GM19035 (cell line): ENCODE measurements at regions not wholly inside any gene's neighbourhood (a gene's known extent, or its start where the extent isn't known, plus 50 kb on each side); places are given as distances from the start of the nearest gene placed in this dataset.

Experiments
- ATAC-seq: cut with Tn5 transposase; IDR thresholded peaks from one replicate; pipeline ENCODE4 v1.9.1; 2021; ENCODE audit not compliant: unreplicated experiment

DNA sequence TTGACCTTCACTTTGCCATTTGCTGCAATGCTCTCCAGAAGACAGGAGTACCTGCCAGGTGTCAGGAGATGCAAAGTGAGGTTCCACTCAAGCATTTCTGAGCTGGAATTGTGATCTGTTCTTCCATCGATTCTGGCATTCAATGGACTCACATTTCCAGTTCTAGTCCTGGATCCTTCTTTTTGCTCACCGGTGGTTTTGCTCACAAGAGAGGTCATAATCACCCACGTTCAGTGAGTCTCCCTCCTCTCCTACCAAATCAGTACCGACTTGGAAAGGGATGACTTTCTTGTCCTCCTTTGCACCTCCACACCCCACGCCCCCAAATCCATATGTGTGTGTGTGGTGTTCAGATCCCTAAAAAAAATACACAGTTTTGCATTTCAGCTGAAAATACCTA lies 206.7 kb upstream of the IGF1R start:
- ATAC-seq, result no peak

DNA sequence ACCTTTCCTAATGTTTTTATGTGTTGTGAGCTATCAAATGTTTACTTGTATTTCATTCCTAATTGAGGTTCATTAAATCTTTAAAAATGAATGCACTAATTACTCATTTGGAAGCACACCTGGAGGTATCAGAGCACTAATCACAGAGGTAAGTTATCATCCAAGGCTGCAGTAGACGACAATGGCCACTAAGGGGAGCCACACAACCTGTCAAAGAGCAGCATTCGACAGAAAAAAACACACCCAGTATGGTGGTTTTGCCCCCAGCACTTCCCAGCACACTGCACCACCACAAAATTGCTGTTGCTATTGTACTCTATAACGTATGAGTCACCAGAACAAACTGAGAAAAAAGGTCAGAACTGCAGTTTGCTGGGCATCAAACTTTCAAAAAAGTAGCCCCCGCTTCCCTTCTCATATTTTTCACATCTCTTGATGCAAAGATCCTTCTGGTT lies 205.9 kb upstream of the IGF1R start:
- ATAC-seq, result peak; percentile 72

DNA sequence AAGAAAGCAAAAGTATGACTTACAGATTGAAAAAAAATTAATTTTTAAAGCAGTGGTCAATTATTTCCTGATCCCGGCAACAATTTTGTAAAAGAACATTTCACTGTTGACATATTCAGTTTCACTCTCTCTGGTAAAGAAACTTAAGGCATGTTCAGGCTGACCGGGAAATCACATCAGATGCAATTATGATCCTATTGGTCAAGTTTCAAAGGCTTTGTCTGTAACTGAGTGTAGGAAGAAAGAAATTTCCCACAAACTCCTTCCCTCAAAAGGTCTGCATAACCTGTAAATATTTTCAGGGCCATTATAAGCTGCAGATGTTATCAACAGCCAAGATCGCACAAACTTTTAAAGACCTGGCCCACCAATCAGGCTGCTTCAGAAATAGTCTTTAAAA lies 205.4 kb upstream of the IGF1R start:
- no peak for ATAC-seq

DNA sequence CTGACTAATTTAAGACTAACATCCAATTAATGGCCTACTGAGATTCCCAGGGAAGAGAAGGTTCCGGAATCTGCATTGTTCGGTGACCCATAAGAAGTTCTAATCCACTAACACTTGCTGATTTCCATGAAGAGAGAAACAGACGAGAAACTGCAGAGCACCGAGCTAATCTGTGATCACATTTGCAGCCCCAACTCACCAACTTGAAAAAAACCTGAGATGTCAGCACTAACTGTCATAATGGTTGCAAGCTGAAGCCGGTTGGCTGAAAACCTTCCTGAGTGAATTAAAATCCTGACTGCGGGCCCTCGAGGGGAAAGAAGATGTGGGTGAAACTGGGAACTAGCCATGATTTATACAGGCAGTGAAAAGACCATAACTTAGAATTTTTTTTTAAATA lies 204.8 kb upstream of the IGF1R start:
- ATAC-seq, result no peak

DNA sequence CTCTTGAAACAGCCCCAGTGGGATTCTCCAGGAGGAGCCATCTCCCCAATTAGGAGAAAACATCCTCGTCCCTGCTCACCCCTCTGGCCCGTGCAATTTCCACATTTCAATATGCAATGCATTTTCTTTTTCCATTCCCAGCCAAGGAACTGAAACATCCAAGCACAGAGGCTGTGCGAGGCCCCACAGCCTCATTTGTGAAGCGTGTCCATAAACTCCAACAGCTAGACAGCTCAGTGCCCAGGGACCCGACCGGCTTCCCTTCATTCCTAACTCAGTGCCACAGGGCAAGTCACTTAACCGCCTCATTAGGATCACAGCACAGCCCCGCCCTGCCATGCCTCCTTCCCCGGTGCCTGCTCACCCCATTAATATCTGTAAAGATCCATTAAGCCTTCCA lies 204.2 kb upstream of the IGF1R start:
- ATAC-seq, result no peak

DNA sequence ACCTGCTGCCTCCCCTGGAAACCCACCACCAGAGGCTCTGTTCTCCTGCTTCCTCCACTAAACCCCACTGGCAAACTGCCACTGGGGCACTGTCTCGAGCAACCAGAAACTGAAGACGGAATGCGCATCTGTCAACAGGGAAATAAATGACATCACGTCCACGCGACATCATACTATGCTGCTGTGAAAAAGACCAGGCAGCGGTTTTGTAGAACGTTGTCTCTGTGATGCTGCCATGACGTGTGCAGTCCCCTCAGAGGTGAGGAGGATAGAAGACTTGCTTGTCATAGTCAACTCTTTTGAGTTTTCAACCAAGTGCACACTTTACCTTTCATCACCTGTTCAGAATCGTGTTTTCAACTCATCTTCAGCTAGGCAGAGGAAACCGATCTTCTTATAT lies 203.0 kb upstream of the IGF1R start:
- no peak for ATAC-seq

DNA sequence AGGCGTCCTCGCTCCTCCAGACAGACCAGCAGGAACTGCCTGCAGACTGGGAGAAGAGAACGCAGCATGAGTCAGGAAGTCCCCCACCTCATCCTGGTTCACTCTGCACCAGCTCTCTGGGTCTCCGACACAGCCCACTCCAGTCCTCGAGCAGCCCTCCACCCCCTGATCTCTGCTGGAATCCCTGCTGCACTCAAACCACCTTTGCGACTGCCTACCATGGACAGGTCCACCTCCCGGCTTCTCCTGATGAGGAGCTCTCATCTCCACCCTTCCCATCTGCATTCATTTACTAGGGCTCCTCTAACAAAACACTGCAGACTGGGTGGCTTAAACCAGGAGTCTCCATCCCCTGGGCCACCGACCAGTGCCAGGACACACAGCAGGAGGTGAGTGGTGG lies 202.3 kb upstream of the IGF1R start:
- no peak for ATAC-seq

DNA sequence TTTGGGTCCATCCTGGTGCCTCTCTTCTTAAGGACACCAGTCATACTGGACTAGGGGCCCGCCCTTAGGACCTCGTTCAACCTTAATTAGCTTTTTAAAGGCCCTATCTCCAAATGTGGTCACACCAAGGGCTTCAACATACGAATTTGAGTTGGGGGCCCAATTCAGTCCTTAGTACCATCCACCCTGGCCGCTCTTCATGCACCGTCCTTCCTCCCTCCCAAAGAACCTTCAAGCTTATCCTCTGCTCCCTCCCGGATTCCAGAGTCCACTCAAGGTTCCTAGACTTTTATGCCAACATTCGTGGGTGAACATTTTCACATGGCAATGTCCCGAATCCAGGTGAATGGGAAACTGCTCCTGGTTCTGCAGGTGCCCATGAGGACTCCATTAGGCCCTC lies 201.3 kb upstream of the IGF1R start:
- no peak for ATAC-seq

DNA sequence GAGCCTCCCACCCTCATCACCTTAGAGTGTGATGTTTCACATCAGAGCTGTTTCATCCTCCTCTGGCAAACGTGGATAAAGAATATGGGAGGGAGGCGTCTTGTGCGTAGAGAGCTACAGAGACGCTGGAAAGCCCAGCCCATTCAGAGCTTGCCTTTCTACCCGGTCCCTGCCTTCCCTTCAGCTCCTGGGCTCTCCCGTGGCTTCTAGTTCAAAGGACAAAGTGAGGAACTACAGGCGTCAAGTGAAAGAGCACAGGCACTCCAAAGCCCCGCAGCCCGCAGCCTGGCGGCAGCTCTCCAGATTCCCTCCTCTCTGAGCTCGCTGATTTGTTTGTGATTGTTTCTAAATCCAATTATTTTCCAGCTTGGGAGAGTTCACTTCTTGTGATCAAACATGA lies 197.1 kb upstream of the IGF1R start:
- ATAC-seq, result no peak

DNA sequence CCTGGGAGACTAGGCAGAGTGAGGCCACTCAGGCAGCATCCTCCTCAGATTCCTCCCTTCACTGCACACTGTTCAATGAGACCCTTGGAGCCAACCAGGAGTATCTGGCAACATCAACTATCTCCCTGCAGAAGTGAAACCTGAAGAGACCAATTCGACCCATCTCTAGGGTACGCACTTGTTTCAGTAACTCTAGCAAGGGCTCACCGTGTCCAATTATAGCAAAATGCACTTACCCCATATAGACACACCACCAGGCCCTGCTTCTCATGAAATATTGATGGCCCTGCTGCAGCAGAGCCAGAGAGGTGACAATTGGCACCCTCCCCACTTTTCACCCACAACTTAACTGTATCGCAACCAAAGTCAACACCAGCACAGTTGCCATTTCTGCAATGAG lies 196.1 kb upstream of the IGF1R start:
- ATAC-seq, result no peak

DNA sequence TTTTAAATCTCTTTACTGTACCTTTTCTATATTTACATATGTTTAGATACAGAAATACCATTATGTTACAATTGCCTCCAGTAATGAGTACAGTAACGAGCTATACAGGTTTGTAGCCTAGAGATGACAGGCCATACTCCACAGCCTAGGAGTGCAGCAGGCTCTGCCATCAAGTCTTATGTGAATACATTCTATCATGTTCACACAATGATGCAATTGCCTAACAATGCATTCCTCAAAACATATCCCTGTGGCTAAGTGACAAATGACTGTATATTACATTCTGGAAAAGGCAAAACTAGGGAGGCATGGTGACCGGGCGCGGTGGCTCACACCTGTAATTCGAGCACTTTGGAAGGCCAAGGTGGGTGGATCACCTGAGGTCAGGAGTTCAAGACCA lies 192.4 kb upstream of the IGF1R start:
- ATAC-seq, result no peak

DNA sequence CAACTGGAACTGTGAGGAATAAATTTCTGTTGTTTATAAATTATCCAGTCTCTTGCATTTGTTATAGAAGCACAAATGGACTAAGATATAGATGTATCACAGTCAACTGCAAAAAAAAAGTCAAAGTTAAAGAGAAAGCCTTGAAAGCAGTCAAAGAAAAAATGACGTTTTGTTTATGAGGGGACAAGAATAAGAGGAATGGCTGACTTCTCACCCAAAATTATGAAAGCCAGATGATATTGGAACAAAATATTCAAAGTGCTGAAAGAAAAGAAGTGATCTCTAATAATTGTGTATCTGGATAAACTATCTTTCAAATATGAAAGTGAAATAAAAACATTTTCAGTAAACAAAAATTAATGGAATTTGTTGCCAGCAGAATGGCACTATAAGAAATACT lies 171.8 kb upstream of the IGF1R start:
- no peak for ATAC-seq

DNA sequence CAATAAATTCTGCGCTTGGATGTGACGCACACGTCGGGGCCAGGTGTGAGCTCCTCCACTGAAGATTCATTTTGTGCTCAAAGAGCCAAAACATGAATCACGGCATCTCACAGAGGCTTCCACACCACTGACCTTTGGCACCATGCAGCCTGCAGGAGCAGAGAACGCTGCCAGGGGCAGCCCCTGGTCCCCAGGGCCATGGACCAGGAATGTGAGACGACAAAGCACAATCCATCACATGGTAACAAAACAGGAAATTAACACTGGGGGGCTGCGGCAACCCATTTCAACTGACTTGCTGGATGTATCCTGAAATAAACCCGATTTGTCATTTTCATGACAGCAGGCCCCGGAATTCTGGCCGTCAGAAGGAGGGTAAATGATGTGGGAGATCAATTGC lies 167.5 kb upstream of the IGF1R start:
- no peak for ATAC-seq

DNA sequence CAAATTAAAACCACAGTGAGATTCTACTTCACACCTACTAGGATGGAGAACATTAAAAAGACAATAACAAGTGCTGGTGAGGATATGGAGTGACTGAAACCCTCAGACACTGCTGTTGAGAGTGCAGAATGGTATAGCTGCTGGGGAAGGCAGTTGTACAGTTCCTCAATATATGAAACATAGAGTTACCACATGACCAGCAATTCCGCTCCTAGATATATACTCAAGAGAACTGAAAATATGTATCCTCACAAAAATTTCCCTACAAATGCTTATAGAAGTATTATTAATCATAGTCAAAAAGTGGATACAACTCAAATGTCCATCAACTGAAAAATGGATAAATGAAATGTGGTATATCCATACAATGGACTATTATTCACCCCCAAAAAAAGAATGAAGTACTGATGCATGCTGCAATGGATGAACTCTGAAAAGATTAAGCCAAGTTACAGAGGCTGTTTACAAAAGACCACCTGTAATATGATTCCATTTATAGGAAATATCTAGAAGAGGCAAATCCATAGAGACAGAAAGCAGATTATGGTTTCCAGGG lies 164.7 kb upstream of the IGF1R start:
- no peak for ATAC-seq

DNA sequence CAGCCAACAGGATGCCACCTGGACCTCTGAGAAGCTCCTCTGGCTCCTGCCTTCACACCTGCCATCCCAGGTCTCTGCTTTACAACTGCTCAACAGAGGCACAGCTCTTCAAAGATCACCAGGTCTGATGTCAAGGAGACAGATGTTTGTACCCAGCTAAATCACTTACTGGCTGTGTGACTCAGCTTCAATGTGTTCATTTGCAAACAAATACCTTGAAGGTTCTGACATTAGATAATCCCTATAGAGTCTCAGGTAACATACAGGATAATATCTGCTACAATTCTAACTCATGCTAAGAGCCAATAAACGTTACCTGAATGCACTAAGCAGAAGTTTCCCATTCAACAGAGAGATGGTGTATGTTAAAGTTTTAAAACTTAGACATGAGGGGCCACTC lies 163.4 kb upstream of the IGF1R start:
- no peak for ATAC-seq

DNA sequence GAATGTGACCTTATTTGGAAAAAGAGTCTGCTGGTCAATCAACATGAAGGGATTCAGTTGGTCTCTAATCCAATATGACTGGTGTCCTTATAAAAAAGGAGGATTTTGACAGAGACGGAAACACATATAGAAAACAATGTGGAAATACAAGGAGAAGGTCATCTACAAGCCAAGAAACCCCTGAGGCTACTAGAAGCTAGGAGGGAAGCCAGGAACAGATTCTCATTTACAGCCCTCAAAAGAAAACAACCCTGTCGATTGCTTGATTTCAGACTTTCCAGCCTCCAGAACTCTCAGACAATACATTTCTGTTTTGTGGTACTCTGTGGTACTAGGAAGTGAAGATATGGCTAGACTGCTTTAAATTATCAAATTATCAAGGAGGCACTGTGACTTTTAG lies 162.9 kb upstream of the IGF1R start:
- no peak for ATAC-seq

DNA sequence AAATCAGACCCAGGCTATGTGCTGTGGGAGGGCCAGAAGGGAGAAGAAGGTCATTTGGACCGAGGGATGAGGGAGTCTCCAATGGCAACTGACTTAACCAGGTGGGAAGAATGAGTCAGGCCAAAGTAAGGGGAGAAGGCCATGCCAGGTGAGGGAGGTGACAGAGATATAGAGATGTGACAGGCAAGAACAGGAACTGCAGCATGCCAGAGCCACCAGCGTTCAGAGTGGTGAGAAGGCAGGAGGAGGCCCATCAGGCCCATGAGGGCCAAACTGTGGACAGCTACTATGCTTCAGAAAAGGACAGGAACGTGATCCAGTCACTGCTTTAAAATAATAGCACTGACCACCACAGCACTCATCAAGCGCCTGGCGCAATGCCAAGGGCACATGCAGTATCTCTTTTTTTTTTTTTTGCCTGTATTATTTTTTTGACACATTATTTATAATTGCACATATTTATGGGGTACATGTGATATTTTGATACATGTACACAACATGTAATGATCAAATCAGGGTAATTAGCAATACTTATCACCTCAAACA lies 154.3 kb upstream of the IGF1R start:
- no peak for ATAC-seq

DNA sequence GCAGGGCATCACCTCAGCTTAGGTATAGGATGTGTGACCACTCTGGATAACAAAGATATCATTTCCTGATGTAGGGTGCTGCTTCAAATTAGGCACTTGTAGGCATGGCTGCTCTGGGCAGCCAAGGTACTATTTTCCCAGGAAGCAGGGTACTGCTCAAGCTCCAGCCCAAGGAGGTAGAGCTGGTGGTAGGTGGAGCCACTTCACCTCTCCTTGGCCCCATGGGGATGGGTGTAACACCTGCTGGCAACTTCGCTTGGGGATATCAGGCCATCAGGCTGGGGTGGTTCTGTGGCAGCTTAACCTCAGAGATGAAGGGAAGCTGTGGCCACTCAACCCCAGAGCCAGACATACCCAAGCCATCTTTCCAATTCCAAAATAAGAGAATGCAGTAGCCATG lies 147.1 kb upstream of the IGF1R start:
- ATAC-seq, result no peak

DNA sequence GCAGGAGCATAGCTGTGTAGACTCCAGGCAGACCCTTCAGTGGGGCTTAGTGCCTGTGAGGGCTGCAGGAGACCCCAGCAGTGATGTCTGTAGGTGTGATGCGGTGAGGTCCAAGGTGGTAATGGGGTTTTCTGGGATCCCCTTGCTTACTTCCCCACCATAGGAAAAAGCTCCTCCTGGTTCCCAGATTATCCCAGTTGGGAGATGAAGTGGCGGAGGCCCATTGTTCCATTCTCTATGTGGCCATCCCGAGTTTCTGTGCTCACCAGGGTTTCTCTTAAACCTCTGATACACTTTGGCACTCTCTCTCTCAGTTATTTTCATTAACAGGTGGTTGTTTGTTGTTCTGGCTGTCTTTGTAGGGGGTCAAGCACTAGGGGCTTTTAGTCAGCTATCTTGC lies 146.7 kb upstream of the IGF1R start:
- no peak for ATAC-seq

DNA sequence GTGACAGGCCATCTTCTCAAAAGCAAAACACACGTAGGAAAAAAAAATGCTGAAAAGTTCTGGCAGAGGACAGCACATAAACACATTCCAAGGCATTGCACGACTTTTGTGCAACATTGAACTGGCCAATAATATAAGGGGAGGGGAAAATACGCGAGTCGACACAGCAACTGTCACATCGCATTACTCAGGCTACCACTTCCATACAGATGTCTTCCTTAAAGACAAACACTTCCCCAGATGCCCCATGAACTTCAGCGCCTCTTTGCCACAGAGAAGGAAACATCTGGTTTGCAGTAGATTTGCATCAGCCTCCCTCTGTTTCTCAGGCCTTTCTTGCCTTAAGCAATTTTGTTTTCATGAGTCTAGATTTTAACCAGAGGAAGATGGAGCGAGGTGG lies 144.4 kb upstream of the IGF1R start:
- no peak for ATAC-seq

DNA sequence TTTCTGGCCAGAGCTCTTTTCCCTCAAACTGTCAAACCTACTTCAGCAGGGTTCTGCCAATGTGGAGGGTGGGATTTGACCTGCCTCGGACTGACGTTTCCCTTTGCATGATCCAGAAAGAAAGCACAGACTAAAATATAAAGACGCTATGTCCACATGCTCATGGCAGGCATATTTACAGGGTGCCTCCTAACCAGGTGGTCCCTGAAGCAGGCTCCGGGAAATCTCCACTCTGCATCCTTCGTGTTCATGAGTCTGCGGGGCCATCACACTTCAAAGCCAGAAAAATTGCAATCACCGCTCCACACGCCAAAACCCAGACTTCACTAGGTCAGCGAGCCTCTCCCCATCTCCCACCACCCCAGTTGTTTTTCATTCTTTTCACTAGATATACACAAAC lies 143.3 kb upstream of the IGF1R start:
- no peak for ATAC-seq

DNA sequence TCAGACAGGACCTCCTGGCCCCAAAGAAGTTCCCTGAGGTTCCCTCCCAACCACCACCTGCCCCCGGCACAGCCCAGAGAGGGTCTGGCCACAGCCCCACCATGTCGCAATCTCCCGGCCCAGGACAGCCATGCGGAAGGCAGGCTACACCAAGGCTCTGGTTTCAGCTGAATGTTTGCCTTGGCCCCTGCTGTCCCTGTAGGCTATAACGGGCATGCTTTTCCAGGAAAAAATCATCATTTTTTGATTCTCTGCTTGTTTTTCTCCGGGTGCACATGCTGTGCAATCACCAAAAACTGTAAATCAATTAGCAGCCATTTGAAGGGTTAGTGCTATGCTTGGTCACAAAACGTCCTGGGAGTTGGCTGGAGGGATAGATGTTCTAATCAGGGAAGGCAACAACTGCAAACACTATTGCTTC lies 142.7 kb upstream of the IGF1R start:
- no peak for ATAC-seq

DNA sequence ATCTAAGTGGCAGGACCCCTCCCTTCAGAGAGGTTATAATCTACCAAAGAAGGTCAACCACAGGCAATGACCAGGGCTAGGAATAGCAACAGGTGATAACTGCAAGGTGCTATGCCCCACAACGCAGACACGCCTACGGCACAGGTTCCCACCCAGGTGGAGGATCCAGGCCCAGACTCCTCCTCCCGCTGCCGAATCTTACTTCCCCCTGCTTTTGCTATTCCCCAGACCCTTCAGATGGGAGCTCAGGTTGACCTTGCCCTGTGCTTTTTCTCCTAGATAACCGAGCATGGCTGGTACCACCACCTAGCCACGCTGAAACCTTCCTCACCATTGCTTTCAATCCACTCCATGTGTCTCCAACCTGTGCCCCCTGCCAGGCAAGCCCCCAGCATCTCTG lies 142.2 kb upstream of the IGF1R start:
- no peak for ATAC-seq

DNA sequence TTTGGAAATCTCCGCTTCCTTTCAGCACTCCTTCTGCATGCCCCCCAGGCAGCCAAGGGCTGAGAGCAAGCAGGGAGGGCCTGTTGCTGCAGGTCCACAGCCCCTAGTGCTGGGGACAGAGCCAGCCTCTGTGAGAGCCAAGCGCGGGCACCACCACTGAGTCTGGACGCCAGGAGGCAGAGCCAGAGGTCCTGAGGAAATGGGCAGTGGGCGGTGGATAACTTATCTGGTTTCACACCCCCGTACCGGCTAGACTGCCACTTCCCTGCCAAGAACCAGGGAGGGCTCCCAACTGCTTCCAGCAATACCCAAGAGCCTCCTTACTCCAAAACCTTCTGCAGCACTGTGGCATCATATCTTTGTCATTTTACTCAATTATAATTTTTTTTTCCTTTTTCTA lies 141.6 kb upstream of the IGF1R start:
- no peak for ATAC-seq
